HG02678 (cell line): ENCODE measurements at regions not wholly inside any gene's neighbourhood (a gene's known extent, or its start where the extent isn't known, plus 50 kb on each side); places are given as distances from the start of the nearest gene placed in this dataset.

Source experiments
- ATAC-seq: cut with Tn5 transposase; IDR thresholded peaks from one replicate; pipeline ENCODE4 v1.9.1; 2021; ENCODE audit warnings: mild to moderate bottlenecking, moderate library complexity; ENCODE audit not compliant: unreplicated experiment

DNA sequence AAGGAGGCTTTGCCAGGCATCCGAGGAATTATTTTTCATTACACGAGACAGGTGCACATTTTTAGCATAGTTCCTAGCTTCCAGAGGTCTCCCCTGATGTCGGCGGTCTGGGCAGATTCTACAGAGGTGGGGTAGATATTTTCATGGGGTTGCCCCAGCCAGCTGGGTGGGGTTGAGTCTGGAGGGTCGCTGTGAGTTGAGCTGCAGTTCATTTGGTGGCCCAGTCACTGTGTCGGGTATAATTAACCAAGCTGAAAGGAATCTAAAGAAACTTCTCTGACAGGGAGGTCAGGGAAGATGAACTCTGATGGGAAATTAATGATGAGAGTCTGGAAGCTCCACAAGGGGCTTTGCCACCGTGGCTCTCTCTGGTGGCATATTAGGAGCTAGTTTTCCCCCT lies 233.7 kb upstream of the NAV2 start:
- no peak for ATAC-seq

DNA sequence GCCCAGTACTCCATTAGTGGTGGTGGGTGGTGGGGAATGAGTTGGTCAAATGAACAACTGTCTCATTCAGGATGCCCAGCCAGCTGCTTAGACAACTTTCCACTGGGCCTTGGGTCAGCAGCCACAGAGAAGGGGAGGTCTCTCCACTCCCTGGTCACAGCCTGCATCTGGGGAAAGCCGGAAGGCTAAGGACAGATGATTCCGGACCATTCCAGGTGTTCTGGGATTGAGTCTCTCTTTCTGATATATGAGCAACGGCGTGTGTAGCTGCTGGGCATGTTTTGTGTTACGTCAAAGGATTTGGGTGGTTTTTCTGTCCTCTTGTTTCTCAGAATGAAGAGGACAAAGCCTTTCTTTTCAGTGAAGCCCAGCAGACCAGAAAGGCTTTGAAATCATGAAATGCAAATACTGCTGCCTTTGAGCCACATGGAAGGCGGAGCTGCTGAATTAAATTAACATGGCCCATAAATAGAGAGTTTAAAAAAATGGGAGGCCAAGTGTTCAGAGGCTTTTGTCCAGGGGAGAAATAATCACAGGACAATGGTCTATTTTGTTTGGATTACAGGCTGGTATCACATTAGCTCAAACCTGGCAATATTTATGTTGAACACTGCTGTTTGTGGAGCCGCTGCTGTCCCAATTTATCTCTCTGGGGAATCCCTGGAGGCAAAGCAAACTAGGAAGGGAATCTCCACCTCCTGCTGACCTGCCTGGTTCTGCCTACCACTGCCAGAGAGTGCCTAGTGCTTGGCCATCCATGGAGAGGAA lies 234.4 kb upstream of the E2F8 start:
- ATAC-seq: peak; percentile 71

DNA sequence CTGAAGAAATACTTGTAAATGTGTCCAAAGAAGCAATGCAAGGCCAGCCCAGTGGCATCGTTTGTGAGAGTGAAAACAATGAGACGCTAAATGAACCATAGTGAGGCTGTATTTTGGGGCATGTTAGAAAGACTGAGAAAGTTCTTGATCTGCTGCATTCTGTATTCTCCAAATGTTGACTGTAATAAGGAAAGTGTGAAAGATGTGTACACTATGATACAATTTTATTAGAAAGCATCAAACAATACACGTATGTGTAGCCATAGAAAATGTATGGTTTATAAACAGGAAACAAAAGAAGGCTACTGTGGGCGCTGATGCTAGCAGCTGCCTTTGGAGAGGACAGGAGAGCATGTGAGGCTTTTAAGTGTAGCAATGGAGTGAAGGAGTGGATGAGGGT lies 233.5 kb upstream of the E2F8 start:
- no peak for ATAC-seq

DNA sequence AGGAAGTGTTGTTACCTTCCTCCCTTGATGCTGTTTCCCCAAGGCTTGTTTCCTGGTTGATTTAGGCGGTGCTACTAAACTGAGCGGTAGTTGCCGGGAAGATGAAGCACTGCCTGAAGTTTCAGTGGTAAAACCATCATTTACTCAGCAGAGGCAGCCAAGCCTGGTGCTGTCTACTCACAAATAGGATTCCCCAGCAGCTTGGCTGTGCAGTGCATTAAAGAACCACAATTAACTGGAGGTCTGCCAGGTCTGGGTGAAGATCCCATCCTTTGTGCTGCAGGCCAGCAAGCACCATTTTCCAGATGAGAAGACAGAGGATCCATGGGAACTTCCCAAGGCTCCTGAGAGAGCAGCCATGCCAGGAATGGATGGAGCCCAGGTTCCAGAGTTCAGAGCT lies 231.9 kb upstream of the E2F8 start:
- ATAC-seq: no peak

DNA sequence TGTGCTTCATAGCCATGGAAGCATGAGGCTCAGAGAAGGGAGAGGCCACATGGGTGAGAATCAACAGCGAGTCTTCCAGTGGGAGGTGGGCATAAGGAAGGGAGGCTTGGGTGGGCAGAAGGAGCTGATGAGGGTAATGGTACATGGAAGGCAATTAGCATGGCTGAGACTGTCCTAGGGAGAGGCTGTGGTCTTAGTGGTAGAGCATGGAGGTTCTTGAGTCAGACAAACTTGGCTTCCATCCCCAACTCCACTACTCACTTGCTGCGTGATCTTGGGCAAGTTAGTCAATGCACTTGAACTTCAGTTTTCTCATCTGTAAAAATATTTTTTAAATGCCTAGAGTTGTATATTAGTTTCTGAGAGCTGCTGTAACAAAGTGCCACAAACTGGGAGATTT lies 227.2 kb upstream of the E2F8 start:
- ATAC-seq: no peak

DNA sequence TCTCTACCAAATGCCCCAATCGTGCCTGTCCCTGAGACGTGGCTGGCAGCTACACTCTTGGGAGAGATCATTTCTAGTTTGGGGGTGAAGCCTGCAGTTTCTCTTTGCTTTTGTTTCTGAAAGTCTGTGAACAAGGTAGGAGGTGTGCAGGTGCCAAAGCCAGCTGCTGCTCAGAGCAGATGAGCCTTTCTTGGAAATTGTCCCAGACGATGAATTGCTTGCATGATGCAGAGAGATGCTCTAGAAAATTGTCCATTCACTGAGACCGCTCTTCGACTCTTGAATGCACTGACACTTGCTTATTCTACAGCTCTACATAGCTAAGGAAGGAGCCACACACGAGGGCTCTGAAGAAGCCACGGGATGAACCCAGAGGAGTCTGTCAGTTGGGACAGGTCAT lies 225.6 kb upstream of the E2F8 start:
- no peak for ATAC-seq

DNA sequence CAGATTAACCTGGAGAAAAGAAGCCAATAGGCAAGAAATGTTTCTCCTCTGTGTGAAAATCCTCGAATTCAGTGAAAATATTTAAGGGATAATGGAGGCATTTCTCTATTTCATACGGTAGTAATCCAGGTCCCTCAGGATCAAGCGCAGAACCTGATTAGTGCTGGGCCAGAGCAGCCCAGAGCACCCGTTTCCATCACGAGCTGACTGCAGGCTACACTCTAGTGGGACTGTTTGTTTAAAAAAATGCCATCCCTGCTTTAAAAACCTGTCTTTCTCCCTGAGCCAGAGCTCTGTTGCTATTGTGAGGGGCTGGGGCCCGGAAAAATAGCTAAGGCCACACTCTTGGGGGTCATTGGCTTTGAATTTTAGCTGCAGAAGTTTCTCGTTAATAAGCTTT lies 223.2 kb upstream of the E2F8 start:
- ATAC-seq: no peak

DNA sequence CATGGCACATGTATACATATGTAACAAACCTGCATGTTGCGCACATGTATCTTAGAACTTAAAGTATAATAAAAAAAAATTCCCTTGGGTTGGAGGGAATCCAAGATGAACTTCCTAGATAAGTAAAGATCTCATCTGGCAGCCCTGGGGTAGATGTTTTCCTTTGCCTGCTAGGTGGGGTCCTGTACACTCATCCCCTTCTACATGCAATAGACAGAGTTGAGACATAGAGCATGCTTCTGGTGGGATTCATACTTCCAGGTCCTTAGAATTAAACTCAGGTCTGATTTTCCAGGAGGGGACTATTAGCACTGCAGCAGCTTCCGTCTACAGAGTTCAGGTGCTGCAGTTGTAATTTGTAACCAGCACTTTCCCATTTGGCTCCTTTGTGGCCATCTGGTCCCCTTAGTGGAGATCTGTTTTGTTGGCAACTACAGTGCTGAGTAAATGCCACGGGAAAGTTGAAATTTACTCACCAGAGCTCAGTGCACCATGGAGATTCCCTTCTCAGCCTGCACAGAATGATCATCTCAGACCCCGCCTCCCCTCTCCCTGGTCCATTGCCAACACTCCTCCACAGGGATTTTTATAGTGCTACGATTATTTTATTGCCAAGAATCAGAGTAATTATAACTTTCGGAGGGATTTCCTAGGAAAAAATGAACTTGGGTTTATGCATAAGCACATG lies 220.1 kb upstream of the E2F8 start:
- ATAC-seq: no peak

DNA sequence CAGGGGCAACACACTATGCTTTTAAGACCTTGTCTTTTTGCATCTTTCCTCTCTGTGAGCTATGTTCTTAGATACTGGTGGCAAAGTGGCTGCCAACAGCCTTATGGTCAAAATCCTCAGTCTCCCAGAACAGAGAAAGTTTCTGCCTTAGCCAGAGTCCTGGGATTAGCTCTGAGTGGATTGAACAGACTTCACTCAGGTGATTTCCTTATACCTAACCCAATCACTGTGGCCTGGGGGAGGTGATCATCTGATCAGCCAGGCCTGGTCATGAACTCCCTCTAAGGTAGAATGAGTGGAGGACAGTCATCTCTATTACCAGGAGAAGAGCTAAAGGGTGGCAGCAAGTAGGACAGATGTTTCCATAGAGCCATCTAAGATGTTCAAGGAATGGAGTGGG lies 218.5 kb upstream of the E2F8 start:
- ATAC-seq: no peak

DNA sequence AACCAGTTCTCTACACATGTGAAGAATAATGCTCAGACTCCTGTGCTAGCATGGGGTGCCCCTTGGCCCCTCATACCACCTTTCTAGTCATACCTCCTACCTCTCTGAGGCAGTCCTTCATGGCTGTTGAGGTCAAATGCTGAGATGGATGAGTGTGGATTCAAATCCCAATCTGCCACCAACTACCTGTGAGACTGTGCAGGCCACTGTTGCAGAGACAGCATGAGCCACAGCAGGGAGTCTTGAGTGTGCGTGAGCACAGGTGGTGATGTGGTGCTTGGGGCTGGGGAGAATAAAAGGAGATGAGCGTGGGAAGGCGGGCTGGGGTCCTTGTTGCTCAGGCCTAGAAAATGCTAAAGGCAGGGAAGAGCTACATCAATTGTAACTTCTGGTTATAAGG lies 218.0 kb upstream of the E2F8 start:
- ATAC-seq: no peak

DNA sequence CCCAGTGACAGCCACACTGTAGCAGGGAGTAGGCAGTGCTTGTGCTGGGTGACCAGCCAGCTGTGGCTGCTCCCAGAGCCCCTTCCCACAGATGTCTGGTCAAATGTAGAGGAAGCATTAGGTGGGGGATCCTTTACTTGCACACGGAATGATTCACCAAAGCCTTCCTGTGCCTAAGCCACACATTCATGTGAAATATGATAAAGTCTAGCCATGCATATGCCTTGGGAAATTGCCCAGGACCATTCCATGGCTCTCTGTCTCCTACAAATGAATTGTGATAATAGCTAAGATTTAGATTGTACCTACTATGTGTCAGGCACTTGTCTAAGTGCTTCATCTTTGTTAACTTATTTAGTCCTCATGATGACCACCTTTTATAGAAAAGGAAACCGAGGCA lies 217.5 kb upstream of the E2F8 start:
- ATAC-seq: no peak

DNA sequence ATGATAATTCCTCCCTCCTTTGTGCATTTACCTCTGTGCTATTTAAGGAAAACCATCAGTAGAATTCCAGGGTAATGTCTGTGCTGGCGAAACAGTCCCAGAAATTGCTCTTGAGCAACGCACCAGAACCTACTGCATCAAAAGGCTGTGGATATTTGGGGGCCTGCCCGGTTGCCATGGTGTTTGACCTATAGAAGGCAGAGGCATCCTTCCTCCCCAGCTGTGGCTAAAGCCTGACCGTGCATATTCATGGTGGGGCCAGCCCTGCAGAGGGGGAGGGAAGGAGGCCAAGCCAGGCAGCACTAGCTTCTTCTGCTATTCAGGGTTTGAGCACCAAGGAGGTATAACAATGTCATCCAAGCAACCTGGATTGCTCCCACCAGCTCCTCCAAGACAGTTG lies 215.0 kb upstream of the E2F8 start:
- no peak for ATAC-seq

DNA sequence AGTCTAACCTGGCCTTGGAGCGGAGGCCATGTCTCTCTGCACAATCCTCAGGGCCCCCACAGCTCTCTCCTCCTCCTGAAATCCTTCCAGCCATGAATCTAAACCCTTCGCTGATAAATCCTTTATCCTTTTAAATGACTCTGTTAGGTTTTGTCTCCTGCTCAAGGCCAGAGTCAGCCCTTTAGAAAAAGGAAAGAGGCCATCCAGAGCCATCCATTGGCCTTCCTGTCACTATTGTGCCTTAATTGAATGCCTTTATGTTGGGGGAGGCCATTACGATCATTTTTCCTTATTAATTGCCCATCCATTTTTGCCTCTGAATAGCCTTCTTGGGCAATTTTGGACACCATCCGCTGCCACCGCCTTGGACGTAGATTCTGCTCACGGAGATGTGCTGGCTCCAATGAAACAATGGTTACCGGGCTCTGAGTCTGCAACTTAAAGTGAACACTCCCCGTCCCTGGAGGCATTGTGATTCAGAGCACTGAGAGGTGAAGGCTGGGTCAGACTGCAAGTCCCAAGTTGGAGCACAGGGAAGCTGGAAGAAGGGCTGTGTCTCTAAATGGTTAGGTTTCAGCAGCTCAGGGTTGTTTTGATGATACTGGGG lies 213.0 kb upstream of the E2F8 start:
- no peak for ATAC-seq

DNA sequence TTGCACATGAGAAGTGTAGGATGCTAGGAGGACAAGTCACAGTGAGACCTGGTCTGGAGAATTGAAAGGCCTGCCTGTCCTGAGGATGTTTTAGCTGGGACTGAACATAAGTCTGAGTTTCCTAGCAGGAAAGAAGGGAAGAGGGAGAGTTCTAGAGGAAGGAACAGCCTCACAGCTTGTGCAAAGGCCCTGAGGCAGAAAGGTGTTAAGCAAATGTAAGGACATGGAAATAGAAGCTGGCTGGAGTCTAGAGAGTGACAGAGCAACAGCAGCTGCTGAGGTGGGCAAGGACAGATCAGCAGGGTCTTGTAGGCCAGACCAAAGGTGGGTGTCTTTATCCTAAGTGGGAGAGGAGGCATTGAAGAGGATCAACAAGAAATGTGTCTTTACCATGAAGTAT lies 210.9 kb upstream of the E2F8 start:
- ATAC-seq: no peak

DNA sequence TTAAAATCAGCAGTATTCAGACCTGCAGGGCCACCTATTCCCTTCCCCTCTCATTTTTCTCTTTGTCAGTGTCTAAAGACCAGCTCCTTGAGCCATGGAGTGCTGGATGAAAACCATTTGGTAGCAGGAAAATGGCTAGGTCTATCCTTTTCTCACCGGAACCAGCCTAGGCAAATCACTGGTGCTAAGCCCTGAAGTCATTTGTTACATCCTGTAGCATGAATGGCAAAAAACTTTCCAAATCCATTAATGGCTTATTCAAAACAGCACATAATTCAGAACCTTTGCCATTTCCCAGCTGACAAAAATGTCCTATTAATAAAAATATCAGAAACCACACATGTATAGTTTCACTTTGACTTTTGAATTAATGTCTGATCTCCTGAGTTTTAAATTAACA lies 209.5 kb upstream of the E2F8 start:
- ATAC-seq: peak; percentile 52

DNA sequence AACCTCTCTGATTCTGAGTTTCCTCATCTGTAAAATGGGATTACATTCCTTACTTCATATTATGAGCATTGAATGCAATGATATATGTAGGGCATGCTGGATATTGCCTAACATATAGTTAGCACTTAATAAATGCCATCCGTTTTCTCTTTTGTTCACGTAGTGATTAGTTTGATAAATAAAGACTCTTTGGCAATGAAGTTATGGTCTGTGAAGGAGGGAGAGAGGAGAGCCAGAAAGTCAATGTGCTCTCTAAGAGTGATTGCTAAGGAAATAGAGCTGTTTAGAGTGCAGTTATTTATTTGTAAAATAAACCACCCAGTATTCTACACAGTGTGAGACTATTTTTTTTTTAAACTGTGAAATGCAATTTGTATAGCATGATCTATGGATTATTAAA lies 207.9 kb upstream of the E2F8 start:
- no peak for ATAC-seq

DNA sequence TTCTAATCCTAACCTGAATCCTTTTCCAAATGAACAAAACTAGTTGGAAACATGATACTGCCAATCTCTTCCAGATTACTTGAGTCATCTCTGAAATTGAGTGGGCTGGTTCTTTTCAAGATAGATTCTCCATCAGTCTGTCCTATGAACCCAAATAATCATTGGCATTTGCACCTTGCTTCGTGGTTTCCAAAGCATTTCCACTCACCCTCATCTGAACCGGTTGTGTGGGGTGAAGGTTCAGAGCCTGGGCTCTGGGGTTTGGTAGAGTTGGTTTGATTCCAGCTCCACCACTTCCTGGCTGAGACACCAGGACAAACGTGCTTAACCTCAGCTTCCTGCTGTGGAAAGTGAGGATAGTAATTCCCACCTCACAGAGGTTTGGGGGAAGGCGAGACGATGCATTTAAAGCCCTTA lies 206.4 kb upstream of the E2F8 start:
- no peak for ATAC-seq

DNA sequence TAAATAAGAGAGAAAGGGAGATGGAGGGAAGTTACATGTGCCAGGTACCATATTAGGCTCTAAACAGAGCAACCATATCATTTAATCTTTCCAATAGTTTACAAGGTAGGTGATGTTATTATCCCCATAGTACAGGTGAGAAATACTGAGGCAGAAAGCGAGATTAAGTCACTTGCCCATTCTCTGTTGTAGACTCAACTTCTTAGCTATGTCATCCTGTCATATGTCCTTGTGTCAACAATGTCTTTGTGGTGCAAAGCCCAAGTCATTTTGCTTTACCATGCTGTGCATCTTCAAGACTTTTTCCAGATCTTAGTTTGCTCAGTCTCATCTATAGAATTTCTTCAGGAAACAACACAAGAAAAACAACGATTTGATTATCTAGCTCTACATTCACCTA lies 205.0 kb upstream of the E2F8 start:
- no peak for ATAC-seq

DNA sequence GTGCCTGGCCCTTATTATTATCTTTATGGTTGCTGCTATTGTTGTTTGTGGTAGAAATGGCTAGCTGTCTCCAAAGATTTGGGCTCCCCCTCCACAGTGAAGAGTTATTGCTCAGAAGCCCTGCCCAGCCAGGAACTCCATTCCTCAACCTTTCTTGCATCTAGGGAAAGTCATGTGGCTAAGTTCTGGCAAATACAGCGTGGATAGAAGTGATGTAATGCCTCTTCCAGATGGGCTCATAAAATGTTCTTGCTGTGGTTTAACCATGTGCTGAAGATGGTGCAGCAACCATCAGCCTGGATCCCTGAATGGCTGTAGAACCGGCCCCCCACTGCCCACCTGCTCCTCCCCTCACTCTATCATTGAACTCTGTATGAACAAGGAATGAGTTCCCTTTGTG lies 203.5 kb upstream of the E2F8 start:
- no peak for ATAC-seq

DNA sequence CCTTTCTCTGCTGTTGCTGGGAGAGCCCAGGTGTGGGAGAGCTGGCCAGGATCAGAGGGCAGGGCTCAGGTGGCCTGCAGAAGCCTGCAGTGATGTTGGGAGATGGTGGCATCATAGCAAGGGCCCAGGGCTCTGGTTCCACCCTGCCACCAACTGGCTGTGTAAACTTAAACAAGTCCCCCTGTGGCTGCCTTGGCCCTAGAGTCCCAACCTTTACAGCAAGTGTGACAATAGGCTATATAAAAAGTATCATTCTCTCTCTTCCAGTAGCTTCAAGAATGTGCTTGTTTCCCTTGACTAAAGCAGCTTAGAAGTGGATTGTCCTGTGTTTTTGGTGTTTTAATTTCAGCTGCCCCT lies 201.8 kb upstream of the E2F8 start:
- no peak for ATAC-seq

DNA sequence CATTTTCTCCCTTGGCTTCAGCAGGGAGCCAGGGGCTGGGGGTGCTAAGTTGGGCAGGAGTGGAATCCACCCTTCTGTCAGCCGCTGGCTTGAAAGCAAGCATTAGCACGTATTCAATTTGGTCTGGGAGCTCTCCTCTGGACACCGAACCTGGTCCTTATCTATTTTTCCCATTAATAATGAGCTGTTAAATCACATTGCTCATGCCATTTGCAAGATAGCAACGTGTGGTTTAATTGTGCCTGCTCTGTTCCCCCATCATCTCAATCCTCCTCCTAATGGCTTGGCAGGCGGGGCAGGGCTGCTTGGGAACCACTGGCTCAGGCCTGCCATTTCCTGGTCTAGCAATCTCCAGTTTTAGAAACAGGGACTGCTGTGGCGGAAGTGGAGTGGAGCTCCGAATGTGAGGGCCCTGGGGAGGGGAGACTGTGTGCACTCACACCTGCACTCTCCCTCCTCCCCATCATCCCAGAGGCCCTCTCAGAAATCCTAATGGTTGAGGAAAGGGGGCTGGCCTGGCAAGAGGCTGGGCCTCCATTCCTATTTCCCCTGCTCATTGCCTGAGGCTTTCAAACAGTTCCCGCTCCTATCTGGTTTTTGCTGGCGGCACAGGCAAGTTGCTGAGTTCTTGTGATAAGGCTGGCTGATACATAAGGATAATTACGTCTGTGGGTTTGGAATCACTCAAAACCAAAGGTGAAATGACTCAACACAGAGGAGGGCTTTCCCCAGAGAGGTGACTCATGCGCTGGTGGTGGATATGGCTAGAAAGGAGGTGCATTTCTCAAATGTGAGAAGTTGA lies 201.2 kb upstream of the E2F8 start:
- peak; percentile 91 for ATAC-seq

DNA sequence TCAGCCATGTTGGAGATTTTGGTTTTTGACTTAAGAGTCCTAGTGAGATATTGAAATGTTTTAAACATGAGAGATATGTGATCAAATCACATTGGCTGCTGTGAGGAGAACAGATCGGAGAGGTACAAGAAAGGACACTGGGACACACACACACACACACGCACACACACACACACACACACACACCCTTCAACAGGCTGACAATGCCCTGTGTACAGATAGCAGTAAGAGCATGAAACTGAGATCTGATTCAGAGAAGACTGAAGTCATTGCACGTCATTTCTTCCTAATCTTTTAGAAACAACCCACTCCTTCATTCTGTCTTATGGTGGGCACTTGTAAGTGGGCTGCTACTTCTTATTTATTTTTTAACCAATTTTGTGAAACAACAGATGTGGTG lies 200.5 kb upstream of the E2F8 start:
- ATAC-seq: no peak
